KOPT-K1 (cell line): ENCODE measurements at regions not wholly inside any gene's neighbourhood (a gene's known extent, or its start where the extent isn't known, plus 50 kb on each side); places are given as distances from the start of the nearest gene placed in this dataset.

Experiments
- H3K27ac ChIP-seq: fragments of 200-600 bp; sonication (generic); 2 replicates; pipeline ENCODE4 v1.5.1; 2016; ENCODE audit warnings: antibody characterized with exemption, mild to moderate bottlenecking, low read depth, low read length; ENCODE audit not compliant: poor library complexity, severe bottlenecking
- H3K36me3 ChIP-seq: fragments of 200-600 bp; sonication (generic); 2 replicates; pipeline ENCODE4 v1.5.1; 2017; ENCODE audit warnings: antibody characterized with exemption, mild to moderate bottlenecking, low read length, moderate library complexity; ENCODE audit not compliant: insufficient read depth
- H3K9me3 ChIP-seq: fragments of 200-600 bp; sonication (generic); 2 replicates; pipeline ENCODE4 v1.5.1; 2017; ENCODE audit warnings: antibody characterized with exemption, low read length, mild to moderate bottlenecking; ENCODE audit not compliant: insufficient read depth, poor library complexity, severe bottlenecking

GRCh38 chr4:81963015-81963762 is 410.6 kb downstream of the HNRNPD start:
- H3K36me3 ChIP-seq, result no peaks in the 10 kb centered on the region
- no peak overlapping the region for H3K27ac ChIP-seq
- H3K9me3 ChIP-seq, result no peaks in the 10 kb centered on the region

- no peaks in the 10 kb centered on the region for H3K9me3 ChIP-seq
- no peak overlapping the region for H3K27ac ChIP-seq
- no peaks in the 10 kb centered on the region for H3K36me3 ChIP-seq
These were observed 412.8 kb downstream of the HNRNPD start for GRCh38 chr4:81960961-81961360.

- Histone ChIP-seq H3K36me3 (no peaks in the 10 kb centered on the region), H3K9me3 (no peaks in the 10 kb centered on the region)
These were observed 419.5 kb downstream of the HNRNPD start for GRCh38 chr4:81954271-81954670.

GRCh38 chr4:81951891-81952455 is 421.8 kb downstream of the HNRNPD start:
- Histone ChIP-seq H3K36me3 (no peaks in the 10 kb centered on the region), H3K27ac (no peak overlapping the region), H3K9me3 (no peaks in the 10 kb centered on the region)

More at GRCh38 chr4:81954271-81954670, 419.5 kb downstream of the HNRNPD start:
- no peak overlapping the region for H3K27ac ChIP-seq

- Histone ChIP-seq H3K36me3 (no peaks in the 10 kb centered on the region), H3K9me3 (no peaks in the 10 kb centered on the region), H3K27ac (no peak overlapping the region)
These were observed 426.8 kb downstream of the HNRNPD start for GRCh38 chr4:81946996-81947395.

- Histone ChIP-seq H3K9me3 (no peaks in the 10 kb centered on the region), H3K36me3 (no peaks in the 10 kb centered on the region), H3K27ac (no peak overlapping the region)
These were observed 443.1 kb downstream of the HNRNPD start for GRCh38 chr4:81930506-81931238.

- no peaks in the 10 kb centered on the region for H3K9me3 ChIP-seq
- H3K36me3 ChIP-seq, result no peaks in the 10 kb centered on the region
- no peak overlapping the region for H3K27ac ChIP-seq
These were observed 450.7 kb downstream of the HNRNPD start for GRCh38 chr4:81923140-81923539.

- no peaks in the 10 kb centered on the region for H3K36me3 ChIP-seq
- no peak overlapping the region for H3K27ac ChIP-seq
- no peaks in the 10 kb centered on the region for H3K9me3 ChIP-seq
These were observed 450.6 kb upstream of the RASGEF1B start for GRCh38 chr4:81922313-81922712.

- H3K27ac ChIP-seq, result no peak overlapping the region
- no peaks in the 10 kb centered on the region for H3K36me3 ChIP-seq
- no peaks in the 10 kb centered on the region for H3K9me3 ChIP-seq
These were observed 450.0 kb upstream of the RASGEF1B start for GRCh38 chr4:81921751-81922159.

- Histone ChIP-seq H3K36me3 (no peaks in the 10 kb centered on the region), H3K9me3 (no peaks in the 10 kb centered on the region), H3K27ac (no peak overlapping the region)
These were observed 448.1 kb upstream of the RASGEF1B start for GRCh38 chr4:81919810-81920209.

GRCh38 chr4:81919223-81919622 is 447.5 kb upstream of the RASGEF1B start:
- no peaks in the 10 kb centered on the region for H3K36me3 ChIP-seq
- H3K9me3 ChIP-seq, result no peaks in the 10 kb centered on the region
- H3K27ac ChIP-seq, result no peak overlapping the region

- no peaks in the 10 kb centered on the region for H3K9me3 ChIP-seq
- no peaks in the 10 kb centered on the region for H3K36me3 ChIP-seq
- no peak overlapping the region for H3K27ac ChIP-seq
These were observed 443.7 kb upstream of the RASGEF1B start for GRCh38 chr4:81915430-81915829.

- H3K9me3 ChIP-seq, result no peaks in the 10 kb centered on the region
- H3K36me3 ChIP-seq, result no peaks in the 10 kb centered on the region
- H3K27ac ChIP-seq, result no peak overlapping the region
These were observed 442.9 kb upstream of the RASGEF1B start for GRCh38 chr4:81914623-81915022.

- no peaks in the 10 kb centered on the region for H3K9me3 ChIP-seq
- no peaks in the 10 kb centered on the region for H3K36me3 ChIP-seq
- no peak overlapping the region for H3K27ac ChIP-seq
These were observed 441.7 kb upstream of the RASGEF1B start for GRCh38 chr4:81913427-81913879.

- Histone ChIP-seq H3K9me3 (no peaks in the 10 kb centered on the region), H3K27ac (no peak overlapping the region), H3K36me3 (no peaks in the 10 kb centered on the region)
These were observed 440.8 kb upstream of the RASGEF1B start for GRCh38 chr4:81912376-81913030.
